Hematopoietic multipotent progenitor cell treated with erythropoietin and hydrocortisone succinate and interleukin-3 and kit ligand, for 6 days (in vitro differentiated cells): ENCODE measurements at regions not wholly inside any gene's neighbourhood (a gene's known extent, or its start where the extent isn't known, plus 50 kb on each side); places are given as distances from the start of the nearest gene placed in this dataset.

ENCODE experiments used
- DNase-seq: peaks from one replicate; pipeline ENCODE4 v3.0.0-alpha.2; 2015

DNA sequence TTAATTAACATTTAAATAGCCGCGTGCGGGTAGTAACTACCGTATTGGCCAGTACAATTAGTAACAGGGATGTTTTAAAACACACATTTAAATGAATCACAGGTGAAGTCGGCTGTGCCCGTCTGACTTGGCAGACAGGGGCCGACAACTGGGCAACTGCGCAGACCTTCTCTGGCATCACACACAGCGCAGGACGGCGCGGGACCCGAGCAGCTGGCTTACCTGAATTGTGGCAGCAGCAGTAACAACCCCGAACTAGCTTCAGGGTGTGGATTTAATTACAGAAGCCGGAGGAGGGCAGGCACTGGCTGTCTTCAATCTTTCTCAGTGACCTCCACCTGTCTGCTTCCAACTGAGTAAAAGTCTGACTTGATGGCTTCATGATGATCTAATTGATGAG lies 91.7 kb downstream of the DACT2 start:
- no peak for DNase-seq

DNA sequence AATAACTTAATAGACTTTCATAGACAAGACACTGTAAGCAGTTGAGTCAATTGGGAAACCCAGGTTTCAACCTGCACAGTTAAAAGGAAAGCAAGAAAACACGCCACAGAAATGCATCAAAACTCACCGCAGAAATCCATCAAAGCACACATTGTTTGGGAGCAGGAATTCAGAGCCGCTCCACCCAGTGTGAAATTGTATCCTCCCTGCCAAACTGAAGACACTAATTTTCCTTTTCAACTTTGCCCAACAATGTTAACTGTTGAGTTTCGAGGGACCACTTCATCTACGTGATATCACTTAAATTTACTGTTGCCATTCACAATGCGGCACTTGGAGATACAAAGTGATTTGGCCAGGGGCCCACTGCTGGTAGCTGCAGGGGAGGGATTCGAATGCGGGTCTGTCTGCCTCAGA lies 92.7 kb downstream of the DACT2 start:
- DNase-seq = no peak

DNA sequence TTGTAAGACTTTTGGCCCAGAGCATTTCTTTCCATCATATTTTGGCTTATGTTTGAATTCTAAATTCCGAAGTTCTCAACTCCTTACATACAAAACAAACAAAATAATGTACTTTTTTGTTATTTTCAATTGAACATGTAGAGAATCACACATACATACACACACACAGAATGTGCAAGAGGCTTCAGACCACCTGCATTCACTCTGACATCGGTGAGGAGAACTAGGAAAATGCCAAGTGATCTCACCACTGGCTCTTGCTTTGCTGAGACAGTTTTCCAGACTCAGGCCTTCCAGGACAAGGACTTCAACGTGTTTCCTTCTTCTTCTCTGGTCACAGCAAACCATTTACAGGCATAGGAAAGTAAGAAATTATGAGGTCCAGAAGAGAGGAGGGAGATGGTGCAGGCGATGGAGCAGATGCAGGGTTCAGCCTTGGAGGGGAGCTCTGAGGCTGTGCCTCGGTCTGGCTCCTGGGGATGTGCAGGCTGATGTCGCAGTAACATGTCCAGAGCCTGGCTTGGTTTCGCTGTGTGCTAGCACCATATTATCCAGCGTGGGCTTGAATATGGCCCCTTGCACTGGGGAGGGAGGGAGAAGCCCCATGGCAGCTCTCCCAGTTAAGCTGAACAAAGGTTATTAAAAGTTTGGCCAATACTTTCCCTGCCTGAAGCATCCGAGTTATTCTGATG lies 93.4 kb downstream of the DACT2 start:
- DNase-seq = no peak

DNA sequence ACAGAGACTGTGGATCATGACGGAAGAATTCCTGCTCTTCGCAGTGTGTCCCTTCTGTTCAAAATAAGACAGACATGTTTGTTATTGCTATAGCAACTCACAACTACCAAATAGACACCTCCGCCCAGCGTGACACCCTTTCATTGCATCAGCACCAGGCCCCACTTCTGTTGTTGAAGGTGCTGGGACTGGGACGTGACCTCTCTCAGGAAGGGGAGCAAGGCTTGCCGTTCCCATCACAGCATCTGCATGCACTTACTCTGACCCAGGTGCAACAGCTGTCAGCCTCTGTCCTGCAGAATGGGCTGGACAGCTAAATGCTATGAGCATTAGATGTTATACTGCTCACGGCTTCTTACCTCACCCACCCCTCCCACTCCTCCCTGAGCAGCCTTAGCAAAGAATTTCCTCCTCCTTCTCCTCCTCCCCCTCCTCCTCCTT lies 94.1 kb downstream of the DACT2 start:
- DNase-seq = no peak

DNA sequence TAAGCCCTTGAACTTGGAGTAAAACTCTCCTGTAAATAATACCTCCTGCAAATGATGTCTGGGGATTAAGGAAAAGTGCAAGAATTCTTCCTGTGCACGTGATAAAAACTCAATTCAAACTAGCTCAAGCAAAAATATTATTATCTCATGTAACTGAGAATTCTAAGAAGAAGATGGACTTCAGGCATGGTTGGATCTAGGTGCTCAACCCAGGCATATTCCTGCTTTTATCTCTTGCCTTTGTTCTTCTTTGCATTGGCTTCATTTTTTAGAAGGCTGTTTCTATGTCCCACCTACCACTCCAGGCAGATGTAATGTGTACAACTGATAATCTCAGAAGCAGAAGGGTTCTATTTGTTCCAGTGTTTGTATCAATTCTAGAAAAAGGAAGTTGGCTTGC lies 95.8 kb downstream of the DACT2 start:
- no peak for DNase-seq

DNA sequence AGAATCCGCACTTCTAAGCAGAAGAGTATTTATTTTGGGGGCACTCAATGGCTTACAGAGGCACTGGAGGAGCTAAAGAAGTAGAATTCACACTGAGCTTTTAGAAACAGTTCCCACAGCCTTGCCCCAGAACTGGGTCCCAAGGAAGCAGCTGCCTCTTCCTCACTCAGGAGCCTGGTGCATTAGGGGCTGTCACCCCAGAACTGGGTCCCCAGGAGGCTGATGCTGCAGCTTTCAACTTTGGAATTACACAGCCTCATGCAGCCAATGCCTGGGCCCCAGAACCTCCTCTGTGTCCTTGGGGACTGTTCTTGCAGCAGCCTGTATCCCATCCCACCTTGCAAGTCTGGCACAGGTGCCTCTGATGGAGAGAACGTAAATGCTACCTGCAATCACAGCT lies 96.4 kb downstream of the DACT2 start:
- DNase-seq = no peak

DNA sequence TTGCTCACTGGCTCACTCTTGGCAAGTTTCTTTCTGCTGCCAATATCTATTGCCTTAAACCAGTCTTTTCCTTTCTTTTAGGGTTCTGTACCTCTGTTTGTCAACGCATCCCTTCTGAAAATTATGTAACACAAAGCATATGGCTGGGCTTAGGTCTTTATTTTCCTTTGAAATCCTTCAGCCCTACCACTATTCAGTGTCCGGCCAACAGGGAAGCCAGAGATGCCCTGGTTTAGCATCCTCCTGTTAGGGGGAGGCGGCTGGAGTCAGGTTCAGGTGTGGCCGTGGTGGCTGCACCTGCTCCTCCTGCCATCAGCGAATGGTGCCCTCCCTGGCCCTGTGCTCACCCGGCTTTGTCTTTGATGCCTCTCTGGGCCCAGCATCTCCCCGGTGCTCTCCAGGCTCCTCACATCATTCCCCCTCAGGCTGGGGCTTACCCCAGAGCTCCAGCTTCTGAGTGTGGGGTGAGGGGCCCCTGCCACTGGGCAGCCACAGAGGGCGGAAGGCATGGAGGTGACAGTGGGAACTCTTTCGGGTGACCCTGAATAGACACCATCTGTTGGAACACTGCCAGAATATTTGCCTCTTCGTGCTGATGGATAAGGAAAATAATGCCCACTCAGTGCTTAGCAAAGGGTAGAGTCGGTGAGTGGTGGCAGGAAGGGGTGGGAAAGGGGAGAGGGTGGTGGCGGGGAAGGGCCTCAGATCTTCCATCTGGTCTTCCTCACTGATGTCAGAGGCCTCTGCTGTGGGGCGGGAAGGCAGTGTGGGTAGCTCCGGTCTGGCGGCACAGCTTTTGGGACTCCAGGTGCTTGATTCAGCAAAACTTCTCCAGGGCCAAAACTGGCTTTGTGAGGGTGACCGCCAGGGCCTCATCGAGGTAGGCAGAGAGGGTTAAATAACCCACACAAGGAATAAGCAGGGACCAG lies 97.2 kb downstream of the DACT2 start:
- DNase-seq = no peak

DNA sequence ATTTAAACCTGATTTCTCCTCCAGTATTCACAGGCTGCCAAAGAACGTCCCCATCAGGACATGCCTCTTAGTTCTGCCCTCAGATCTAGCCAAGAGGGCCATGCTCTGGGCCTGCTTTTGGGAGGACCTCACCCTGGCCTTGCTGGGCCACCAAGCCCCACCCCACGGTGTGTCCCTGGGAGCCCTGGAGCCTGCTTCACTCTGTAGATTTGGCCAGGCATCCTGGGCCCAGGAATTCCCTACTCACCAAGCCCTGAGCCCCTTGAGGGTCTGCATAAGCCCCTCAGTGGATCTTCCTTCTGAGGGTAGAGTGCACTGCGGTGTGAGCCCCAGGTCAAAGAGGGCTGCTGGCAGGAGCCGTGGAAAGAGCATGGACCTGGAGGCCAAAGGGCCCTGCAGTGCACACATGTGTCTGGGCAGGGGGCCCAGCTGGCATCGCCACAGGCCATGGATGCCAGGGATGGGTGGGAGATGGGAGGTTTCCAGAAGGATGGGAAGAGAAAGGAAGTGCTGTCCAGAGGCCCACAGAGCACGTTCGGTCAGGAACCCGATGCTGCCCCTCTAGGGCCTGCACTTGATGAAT lies 98.0 kb downstream of the DACT2 start:
- DNase-seq = no peak

DNA sequence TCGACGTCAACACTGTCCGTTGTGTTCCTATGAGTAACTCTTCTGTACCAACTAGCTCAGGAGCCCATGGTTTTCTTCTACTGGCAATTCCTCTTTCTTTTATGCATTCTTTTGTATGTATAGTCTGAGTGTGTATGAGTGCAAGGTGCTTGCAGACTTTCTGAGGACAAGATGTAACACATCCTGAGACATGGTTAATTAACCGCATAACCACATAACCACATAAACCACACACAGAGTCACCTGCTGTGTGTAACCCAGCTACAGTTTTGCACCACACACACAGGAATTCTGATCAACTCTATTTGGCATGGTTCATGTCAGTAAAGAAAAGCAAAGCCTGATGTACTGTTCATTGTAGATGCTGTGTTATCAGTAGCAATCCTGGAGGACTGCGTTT lies 98.6 kb downstream of the DACT2 start:
- DNase-seq = no peak

DNA sequence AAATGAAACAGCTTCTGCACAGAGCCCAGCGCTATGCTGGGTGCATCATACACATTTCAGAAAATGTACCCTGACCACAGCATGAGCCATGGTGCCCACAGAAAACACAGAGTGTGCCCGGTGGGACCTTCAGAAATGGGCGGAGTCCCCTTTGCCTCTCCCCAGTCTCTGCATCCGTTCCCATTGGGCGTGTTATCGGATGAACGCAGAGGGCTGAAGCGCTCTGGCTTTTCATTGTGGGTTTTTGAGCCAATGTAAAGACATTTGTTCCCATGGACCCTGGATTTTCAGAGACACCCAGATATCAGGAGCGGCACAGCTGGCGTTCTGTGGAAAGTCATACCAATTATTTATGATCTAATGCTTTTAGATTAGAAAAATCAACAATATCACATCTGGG lies 99.8 kb downstream of the DACT2 start:
- DNase-seq = no peak

DNA sequence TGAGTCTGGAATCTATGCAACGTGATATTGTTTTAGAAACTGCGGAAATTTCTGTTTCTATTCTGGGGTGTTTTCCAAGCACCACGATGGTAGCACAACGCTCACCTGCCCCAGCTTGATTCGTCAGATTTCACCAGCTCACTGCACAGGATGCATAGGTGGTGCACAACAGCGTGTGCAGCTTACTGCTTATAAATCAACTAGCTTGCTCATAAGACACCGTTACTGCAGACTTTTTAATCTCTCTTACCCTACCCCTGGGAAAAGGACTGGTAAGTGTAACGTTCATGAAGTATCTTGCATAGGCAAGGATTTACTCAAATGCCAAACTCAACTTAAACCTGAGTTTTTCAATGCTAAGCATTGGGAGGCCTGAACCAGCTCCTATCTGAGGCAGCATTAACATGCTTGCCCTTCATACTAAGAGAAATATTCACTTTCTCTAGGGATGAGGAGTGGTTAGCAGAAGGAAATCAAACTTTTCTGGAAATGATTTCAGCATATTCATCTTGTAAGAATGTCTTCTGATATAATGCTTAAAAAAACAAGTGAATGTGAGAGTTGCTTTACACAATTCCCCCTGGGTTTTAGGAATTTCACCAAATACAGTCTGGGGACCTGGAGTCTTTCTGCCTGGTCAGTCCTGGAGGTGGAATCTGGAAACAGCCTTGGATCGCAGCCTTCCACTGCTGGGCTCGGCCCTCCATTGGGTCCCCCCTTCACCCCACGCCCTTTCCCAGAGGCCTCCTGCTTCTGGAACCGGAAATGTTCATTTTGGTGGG lies 100.6 kb downstream of the DACT2 start:
- no peak for DNase-seq

DNA sequence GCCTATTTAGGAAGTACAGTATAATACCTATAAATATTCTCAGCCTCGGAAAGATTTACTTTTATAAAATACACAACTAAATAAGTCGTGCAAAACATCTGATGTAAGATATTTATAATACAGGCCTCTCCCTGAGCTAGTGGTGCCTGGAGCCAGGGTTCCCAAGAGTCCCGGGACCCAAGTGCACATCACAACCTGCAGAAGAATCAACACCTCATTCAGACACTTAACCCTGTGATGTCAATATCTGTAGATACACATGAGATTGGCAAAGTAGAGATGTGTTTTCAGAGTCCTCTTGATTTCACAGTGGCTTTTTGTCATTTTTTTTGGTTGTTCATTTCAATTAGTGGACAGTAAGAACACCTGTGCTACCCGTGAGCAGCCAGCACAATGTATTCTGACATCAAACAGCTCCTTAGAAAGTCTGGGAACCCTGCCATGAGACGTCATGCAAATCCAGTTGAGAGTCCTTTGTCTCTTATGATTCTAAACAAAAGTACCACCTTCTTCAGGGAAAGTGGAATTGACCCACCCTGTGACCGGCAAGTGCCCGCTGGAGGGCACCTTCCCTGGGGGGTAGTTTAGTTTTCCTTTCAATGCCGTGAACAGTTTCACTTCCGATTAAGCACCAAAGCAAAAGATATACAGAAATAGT lies 101.6 kb downstream of the DACT2 start:
- no peak for DNase-seq

DNA sequence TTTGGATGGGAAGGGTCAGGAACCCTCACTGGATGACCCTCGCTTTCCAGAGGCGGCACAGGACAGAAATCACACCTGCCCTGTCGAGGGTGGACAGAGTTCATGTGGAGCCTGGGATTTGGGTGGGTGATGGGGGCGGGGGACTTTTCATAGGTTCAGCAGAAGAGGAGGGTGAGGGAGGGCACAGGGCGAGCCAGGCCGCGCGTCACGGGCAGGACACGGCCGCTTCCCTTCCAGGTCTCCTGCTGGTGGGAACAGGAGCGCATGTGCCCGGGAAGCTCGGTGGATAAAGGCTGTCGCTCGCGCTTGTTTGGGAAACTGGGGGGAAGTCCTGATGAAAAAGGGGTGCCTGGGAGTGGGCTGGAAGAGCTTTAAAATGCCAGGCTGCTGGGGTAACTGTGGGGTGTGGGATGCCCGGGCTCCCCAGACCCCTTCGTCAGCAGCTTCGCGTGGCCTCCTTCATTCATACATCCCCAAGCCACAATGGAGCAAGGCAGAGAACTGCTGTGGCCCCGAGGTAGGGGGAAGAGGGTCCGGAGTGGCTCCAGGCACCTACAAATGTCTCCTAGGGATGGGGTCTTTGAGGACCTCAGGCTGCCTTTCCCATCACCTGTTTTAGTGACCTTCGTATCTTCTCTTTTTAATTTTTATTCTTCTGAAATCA lies 102.2 kb downstream of the DACT2 start:
- no peak for DNase-seq

DNA sequence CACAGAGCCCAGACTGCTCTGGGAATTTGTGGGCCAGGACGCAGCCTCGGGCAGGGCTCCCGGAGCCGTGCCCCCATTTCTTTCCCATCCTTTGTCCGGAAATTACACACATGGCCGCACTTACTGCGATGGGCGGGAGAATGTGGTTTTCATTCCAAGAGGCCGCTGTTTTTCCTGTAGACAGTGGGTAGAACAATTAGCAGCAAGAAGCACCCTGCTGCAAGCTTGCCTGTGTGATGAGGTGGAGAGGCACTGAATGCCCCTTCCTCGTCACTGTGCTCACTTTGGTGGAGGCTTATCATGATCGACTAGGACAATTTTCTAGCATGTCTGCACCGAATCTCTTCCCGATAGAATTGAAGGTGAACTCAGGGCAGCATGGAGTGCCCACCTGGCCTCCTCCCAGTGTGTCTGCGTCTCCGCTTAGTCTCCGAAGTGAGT lies 102.8 kb downstream of the DACT2 start:
- DNase-seq = no peak

DNA sequence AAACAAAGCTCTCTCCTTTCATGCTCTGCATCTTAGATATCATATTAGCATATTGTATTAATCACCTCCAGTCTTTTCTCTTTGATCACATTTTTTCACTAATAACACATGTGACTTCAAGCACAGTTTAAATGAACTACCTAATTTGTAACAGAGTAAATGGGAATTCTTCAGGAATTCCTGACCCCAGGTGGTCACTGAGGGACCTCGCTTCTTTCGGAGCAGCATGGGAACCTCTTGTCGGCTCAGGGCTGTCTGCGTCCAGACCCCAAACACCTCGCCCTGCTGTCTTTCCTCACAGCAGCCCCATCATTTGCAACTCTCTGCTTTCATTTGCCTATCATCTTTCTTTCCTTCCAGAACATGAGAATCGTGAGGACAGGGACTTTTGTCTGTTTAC lies 103.5 kb downstream of the DACT2 start:
- DNase-seq = no peak

DNA sequence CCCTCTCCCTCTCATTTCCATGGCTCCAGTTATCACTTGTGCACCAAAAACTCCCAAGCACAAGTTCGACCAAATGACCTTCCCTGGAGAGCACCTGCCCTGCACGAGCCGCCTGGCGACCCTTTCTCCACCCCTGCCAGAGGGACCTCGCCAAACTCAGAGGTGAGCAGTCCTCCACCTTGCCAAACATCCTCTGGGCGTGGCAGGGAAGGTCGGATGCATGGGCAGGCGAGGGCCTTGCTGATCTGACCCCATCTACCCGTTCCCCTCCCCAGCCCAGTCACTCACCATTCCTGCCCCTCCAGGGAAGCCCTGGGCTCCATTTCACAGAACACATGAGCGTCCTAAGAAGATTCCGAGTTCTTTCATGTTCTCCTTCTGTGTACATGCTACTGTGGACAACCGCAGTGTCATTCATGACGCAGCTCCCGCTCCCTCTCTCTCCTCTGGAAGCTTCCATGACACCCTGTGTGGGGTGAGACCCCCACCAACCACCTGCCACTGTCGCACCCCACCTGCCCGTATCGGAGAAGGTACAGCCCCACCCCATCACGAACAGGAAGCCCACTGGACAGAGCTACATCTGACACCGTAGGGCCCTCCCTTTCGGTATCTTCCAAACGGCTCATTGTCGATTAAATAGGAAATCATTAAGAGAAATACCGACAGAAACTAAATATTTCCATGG lies 104.3 kb downstream of the DACT2 start:
- DNase-seq = no peak

DNA sequence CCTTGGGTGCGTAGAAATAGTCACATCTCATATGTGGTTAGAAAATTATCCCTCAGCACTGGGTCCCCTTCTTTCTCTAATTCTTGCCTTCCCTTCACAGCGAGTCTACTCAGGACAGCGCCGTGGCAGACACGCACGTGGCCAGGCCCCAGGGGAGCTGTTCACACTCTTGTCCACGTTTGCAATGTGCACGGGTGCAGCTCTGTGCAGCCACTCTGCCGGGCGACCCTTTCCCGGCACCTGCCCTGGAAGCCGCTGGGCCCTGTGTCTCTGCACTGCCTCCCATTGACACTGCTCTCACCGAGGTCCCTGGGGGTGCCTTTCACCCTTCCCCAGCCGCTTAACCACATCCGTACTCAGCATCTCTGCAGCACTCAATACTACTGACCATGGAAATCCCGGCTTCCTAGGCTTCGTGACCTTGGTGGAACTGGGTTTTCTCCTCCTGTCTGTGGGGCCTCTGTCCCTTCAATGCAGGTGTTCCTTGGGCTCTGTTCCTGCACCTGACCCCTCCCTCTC lies 104.9 kb downstream of the DACT2 start:
- no peak for DNase-seq

DNA sequence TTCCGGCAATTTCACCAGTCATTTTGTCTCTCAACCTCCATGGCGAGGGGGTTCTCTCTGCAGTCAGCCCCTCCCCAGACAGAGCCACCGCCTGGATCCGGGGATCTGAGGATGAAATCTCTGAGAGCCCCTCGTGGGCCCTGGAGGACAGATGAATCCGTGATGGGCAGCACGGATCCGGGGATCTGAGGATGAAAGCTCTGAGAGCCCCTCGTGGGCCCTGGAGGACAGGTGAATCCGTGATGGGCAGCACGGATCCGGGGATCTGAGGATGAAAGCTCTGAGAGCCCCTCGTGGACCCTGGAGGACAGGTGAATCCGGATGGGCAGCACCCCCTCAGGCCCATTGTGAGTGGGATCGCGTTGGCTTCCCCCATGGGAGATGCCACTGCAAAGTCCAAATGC lies 106.5 kb downstream of the DACT2 start:
- DNase-seq = no peak

DNA sequence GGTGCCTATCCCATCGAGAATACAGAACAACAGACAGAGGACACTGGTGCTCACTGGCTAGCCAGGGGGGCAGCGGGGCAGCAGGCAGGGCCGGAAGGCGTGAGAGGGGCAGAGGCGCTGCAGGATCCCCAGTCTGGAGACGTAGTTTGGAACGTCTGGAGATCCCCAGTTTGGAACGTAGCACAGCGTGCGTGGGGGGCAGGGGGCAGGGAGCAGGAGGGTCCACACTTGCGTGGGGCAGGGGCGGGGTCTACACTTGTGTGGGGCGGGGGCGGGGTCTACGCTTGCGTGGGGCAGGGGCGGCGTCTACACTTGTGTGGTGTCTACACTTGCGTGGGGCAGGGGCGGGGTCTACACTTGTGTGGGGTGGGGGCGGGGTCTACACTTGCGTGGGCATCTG lies 107.2 kb downstream of the DACT2 start:
- DNase-seq = no peak

DNA sequence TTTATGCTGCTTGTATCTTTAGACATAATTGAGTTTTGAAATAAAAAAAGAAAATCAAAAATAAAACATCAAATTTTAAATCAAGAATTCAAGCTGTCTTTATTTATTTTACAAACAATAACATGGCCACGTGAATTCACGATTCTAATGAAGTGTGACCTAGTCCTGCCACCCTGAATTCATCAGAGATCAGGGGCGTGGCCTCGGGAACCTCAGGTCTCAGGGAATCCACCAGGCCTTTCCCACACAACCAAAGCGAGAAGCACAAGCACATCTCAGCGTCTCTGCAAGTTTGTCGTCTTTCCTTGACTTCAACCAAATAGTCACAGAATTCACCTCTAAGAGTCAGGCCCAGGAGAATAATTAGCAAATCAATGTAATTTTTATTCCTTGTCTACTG lies 107.9 kb downstream of the DACT2 start:
- DNase-seq = no peak
